Astrocyte of the hippocampus (primary cell): ENCODE measurements at regions not wholly inside any gene's neighbourhood (a gene's known extent, or its start where the extent isn't known, plus 50 kb on each side); places are given as distances from the start of the nearest gene placed in this dataset.

ENCODE experiments used
- DNase-seq: peaks from one replicate; pipeline ENCODE4 v3.0.0; 2011; ENCODE audit warnings: low read depth, low spot score

DNA sequence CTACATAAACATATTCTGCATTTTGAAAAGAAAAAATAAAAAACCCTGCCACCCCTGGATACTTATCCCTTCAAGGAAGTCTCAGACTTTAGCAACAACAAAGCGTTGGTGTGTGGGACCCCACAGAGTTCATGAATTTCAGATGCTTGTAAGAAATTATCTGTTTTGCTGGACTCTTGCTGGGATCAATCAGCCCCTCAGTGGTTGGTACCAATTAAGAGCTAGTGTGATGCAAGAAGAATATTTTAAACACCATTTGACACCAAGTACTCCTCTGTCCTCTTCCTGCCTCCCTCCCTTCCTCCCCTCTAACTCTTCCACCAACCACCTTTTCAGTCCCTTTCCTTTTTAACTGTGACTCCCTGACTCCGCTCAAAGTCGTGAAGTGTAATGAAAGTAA lies 51.5 kb downstream of the SST start:
- DNase-seq = no peak

DNA sequence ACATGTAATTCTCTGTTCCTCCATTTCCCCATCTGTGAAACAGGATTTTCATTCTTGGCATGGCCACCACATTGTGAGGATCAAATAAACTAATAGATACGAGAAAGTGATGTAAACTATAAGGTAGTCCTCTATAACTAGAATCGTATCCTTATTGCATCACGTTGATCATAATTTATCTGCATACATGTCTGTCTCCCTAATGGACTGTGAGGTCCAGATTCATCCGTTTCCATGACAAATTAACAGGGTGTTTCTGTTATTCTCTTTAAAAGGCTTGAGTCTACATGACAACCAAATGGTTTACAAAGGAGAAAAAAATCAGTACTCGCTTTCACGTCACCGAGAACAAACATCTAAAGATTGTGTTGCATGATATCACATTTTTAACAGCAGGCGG lies 53.0 kb downstream of the SST start:
- DNase-seq = no peak

DNA sequence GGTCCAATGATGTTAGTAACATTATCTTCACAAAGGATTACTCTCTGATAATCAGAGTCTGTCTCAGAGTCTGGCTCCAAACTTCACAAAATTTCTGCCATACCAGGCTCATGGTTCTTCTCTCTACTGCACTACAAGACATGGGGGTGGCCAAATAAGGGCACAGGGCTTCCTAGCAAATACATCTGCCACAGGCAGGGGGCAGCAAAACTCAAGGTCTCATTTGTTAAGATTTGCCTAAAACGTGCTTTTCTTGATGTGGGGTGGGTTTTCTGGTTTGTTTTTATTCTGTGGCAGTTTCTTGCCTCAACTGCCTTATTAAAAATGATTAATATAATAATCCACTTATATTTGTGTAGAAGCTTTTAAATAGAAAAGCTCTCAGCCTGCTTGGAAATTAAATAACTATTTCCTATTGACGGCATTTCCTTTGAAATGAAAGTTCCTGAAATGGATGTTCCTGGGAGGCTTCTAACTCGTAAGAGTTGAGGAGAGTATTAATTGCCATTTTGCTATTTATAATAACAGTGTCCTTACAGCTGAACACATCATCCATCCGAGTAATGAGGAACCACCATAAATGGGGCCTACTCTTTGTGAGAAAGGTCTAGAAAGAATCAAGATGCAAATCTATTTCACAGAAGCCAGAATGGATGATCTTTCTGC lies 53.8 kb downstream of the SST start:
- DNase-seq = peak; percentile 61

DNA sequence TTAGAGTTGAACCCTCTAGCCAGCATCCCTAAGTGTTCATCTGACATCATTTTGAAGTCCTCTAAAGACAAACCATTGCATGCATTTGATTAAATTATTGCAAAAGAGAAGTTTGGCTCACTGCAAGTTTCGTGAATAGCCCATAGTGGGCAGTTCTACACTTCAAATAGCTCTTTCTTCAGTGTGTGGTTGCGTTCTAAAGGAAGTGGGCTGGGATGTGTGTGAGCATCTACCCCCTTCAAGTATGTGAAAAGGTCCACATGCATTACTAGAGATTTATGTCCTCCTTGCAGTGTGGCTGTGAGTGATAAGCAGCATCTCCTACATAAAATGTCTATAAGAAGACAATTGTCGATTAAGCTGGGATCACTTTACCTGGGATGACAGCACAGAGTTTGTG lies 54.6 kb downstream of the SST start:
- no peak for DNase-seq

DNA sequence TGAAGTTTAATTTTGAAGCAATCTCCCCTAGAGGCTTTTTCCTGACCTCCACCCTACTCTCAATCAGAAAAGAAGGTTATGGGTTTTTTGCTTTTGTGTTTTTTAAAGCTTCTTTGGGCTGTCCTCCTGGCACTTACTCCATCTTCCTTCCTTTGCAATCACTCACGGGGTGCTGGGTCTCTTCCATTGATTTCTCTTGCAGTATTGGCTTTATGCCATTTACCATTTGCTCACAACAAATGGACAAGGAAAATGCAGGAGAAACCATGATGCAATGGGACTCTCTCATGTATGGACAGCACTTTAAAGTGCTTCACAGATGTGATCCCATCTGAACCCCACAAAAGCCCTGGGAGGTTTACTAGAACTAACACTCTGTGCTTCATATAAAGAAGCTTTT lies 57.5 kb downstream of the SST start:
- no peak for DNase-seq

DNA sequence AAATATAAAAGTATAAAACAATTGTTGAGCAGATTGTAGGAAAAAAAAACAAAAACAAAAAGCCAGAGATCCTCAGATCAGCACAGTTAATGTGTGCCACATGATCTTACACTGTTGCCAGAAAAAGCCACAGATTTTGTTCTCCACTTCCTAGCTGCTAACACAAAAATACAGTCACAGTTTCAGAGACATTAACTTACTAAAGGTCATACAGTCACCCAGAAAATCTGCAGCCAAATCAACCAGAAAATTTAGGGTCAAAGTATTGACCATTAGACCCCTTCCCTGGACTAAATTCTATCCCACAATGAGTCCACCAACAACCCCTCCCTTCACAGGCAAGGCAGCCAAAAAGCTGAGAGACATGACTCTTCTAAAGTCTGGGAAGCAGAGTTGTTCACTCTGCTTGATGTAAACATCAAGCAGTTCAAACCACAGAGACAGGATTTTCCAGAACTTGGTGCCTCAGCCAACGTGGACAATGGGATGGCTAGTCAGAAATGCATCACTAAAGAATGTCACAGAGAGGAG lies 59.1 kb downstream of the SST start:
- DNase-seq = peak; percentile 56

DNA sequence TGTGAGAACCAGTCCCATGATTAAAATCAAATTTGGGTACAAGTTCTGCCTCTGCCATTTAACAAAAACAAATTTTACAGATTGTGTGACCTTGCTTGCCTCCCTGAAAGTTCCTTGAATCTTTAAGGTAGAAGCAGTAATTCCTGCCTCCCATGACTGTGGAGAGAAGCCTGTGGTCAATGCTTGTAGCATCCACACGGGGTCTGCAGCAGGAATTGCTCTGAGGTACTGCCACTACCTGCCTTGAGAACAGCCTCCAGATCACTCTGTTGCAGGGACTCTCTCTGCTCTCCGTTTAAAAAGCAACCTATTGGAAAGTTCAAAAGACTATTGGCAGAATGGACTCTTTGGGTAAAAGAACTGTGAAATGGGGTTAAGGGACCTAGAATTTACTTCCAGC lies 75.9 kb downstream of the SST start:
- no peak for DNase-seq

DNA sequence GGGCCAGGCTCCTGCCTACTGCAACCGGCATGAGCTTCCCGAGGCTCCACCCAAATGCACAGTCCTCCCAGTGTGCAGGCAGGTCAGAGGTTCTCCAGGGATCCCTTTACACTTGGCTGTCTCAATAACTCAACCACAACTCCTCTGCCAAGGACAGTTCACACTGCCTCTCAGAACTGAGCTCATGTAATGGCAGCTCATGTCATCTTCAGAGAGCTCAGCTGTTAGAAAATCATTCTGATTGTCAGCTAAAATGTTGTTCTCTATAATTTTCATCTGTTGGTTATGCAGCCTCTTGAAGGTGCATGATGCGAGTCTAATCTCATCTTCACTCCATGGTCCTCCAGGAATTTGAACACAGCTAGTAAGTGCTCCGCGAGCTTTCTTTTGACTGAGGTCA lies 76.7 kb downstream of the SST start:
- DNase-seq = no peak

DNA sequence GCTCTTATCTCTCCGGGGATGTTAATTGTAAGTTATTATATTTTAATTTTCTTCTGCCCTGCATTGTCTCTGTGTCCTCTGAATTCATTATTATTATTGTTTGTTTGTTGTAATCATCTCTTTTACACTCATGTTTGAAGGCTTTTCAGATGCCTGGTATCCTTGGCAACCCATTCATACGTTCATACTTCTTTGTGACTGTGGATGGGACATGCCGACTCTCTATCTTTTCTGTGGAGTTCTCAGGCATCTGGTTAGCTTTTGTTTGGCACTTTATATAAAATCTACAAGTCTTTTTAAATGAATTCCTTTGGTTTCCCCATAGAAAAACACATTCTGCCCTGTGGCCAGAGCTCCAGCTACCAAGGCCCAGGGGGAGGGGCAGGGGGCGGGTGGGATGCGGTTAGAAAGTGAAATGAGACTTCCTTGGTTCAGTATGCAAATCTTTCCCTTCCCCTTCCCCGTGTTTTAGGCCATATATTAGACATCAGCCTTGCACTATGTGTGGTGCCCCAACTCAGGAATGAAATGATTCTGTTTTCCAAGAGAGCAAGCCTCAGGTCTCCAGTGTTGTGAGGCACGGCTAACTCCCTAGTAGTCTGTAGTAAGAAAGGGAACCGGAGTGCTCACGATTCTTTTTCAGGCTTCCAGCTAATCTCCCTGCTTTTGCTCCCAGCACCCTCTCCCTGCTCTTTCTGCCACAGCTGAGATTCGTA lies 79.2 kb downstream of the SST start:
- peak; percentile 72 for DNase-seq

DNA sequence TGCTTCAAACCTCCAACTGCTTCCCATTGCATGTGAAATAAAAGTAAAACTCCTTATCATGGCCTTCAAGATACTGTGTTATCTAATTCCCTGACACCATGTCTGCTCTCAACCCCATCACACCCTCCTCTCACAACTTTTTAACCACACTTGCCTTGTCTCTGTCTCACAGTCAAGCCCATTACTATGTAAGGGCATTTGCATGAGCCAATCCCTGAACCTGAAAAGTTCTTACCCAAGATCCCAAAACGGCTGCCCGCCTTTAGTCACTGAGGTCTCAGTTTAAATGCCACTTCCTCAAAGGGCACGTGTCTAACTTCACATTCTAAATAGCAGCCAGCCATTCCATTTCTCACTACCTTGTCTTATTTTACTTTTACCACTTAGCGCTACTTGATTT lies 83.1 kb downstream of the SST start:
- no peak for DNase-seq

DNA sequence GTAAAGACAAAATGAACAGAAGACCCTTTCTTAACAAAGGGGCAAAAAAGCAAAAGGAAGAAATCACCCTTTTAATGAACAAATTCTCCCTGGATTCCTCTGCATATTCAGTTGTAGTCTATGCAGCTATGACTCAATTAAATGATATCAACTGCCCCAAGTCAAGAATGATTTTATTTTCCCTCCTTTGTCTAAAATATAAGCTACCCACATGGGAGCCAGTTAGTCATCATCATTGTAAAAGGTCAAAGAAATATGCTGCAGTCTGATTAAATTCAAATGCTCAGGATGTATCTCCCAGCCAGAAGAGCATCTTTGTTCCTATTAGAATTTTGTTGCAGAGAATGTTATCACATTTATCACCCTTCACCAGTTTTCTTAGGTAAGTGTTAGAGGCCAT lies 84.0 kb downstream of the SST start:
- DNase-seq = no peak

DNA sequence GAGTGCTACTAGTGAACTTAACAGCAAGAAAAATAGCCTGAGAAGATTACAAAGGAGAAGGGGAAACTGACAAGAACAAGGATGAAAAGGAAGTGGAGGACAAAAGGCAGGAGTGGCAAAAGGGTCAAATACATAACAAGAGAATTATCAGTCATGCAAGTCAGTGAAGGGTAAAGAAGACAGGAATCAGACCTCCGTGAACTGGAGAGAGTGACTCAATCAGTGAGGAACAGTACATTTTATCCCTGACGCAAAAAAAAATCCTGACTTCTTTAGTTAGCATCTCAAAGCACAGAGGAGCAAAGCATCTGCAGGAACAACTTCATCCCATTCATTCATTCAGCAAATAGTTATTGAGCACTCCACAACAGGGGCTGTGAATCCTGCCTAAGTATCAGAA lies 97.8 kb downstream of the SST start:
- DNase-seq = no peak

DNA sequence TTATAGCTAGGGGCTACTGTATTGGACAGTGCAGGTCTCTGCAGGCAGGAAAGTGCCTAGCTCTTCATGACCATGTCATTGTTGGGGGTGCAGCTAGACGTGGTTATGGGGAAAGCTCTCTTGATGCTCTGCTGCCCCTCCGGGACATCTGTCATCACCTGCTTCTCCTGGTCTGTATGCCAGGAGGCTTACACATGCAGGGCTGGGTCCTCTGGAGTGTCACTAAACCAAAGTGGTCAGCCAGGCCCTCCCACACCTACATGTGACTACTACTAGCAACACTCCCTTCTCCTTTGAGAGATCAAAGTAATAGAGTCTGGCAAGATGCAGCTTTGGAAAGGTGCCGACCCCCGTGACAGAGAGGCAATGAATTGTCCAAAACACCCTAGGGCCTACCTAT lies 98.5 kb downstream of the SST start:
- no peak for DNase-seq

DNA sequence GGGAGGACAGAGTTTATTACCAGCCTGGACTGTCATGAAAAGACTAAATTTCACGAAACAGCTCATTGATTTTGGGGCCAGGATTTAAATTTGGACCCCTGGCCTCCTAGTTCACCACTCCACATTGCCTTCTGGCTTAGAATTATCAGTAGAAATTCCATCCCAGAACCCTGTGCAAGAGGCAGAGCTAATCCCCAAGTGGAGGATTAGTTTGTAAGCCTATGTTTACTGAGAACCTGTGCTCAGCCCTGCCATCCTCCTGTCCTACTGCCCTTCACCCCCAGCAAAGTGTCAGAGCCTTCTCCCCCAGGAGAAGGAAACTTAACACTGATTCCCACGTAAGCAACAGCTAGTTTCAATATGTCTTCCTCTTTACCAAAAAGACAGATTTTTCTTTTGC lies 99.4 kb downstream of the SST start:
- no peak for DNase-seq

DNA sequence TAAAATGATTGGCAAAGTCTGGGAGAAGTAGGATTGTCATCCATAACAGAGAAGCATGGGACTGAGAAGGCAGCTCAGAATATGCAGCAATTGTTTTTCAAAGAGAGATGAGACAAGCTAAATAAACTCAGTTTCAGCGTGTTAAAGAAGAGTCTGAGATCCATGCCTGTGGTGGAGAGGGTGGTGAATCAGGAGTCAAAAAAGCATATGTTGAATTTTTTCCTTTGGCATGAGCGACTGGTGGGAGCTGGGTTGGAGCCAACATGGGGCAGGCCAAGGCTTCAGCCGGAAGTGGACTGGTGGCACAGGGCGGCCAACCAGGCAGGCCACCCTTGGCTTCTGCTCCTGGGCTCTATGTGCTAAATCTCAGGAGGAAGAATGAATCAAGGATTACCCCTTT lies 102.0 kb downstream of the SST start:
- no peak for DNase-seq

DNA sequence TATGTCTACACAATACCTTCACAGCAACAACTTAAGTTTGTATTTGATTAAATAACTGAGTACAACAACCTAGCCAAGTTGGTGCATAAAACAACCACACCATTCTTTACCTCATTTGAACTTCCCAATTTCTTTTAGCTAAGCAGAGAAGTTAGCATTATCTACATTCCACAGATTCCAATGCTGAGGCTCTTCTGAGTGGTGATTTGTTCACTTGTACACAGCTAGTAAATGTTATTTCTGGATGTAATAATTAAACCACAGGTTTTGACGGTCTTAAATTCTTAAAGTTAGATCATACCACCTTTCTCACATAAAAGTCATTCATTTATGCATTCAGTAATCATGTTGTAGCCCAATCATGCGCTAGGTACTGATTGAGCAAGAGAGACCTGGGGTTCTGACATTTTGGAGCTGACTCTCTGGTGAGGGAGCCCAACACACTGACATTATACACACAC lies 102.5 kb downstream of the SST start:
- peak; percentile 90 for DNase-seq

DNA sequence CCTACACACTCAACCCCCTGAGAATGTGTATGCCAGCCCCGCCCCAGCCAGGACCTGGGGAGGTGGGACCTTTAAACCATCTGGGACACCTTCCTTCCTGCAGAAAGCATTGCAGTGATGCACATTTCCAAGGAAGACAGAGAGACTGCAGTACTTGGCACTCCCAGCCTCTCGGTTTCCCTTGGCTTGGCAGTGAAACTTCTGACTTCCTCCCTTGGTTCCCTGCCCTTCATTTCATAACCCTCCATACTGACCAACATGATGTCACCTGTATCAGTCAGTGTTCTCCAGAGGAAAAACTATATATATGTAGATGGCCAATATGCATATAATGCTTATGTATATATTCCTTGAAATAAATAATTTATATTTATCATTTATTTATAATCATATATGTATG lies 103.2 kb downstream of the SST start:
- DNase-seq = peak; percentile 51

DNA sequence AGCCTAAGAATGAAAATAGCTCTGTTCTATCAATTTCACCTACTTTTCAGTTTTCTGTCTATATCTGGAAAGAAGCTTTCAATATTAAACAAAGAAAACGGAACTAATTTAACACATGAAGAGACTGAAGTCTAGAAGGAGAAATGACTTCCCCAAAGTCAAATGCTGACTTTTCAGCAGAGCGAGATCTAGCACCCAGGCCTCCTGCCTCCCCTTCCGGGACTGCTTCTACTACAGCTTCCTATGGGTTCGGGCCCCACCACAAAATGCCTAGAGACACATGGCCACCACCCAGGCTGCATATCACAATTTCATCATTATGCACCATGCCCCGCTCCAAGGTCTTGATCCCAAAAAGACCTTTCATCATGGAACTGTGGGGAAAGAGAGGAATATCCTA lies 104.5 kb downstream of the SST start:
- no peak for DNase-seq

DNA sequence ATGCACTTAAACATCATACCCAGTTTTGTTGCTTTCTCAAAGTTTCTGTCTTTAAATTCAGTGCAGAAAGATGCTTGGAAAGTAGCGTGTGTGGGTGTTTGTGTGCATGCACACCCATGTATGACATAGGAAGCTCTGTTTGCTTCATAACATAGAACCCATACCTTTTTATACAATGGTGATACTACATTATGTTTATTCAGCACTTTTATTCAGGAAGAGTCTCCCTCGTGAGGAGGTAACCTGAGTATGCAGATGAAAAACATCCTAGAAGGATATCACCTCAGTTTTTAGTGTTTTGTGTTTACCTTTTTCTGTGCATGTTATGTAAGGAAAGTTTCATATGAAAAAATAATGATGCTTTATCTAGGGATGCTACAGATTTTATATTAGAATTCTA lies 111.2 kb downstream of the SST start:
- DNase-seq = no peak

DNA sequence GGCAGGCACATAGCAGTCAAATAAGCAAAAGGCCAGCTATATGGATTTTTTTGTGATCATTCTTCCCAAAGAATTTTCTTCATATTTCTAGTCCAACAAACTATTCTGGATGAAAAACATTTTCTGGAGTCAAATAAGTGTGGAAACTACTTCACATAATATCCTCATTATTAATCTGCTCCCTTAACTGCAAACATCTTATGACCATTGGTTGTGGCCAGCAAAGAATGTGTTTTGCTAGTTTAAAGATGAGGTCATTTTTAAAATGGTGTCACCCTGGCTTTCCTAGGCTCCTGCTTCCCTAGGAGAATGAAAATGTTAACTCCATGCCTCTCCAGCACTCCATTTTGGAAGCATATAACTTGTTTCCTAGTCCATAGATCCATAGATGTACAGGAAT lies 118.8 kb downstream of the SST start:
- peak; percentile 53 for DNase-seq

DNA sequence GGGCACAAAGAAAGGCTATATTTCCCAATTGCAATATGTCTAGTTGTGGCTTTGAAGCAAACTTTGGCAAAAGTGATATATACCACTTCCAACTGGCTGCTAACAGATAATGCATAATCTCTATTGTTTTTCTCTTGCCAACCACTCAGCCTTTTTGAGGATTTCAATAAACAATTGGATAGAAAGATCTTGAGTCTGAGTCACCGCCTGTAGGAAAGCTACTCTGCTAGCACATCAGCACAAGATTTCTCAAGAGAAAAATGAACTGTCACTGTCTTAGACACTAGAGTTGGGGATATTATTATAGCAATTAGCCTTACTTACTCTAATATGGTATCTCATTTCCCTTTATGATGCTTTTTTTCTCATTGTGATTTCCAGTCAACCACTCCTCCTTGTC lies 119.7 kb downstream of the SST start:
- no peak for DNase-seq

DNA sequence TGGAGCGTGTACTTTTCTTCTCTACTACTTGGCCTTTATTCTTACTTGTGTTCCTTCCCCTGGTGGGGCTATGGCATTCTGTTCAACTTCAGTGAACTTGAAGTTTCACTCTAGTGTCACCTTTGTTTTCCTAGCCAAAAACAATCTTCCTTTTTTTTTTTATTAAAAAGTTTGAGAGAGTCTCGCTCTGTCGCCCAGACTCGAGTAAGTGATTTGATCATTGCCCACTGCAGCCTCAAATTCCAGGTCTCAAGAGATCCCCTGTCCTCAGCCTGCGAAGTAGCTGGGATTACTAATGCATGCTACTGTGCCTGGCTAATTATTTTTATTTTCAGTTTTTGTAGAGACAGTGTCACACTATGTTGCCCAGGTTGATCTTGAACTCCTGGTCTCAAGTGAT lies 124.8 kb downstream of the SST start:
- DNase-seq = no peak

DNA sequence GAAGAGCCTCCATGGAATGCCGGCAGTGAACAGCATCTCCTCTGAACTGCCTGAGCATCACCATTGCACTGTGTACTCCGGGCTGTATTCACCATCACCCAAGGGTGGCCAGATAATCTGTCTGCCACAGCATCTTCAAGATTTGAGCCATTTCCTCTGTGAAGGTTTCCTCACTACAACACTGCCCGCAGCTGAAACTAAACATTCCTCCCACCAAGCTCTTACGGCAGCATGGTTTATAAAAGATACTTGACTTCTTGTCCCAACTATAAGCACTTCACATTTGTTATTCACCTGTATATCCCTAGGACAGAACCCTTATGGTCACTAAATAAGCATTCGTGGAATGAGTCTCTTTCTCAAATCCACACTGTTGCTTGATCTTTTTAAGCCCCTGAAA lies 125.9 kb downstream of the SST start:
- DNase-seq = no peak
